Activated CD8-positive, alpha-beta T cell treated with anti-CD3 and anti-CD28 coated beads for 36 hours (primary cell): ENCODE measurements at regions not wholly inside any gene's neighbourhood (a gene's known extent, or its start where the extent isn't known, plus 50 kb on each side); places are given as distances from the start of the nearest gene placed in this dataset.
"Not testable (repeated sequence)": the region's sequence is repeated elsewhere in the genome, so short reads cannot be mapped to it uniquely, and the experiment has no call there.

Experiments
- ATAC-seq: fragments of 200-7000 bp; cut with Tn5 transposase; one replicate; pipeline ENCODE4 v1.10.0; 2021; ENCODE audit warnings: mild to moderate bottlenecking, moderate library complexity
- CTCF ChIA-PET: fragments of 350-600 bp; sonication (Branson Sonifier 250); formaldehyde crosslinking; loops from one replicate; lab custom pipeline; 2021; ENCODE audit warnings: antibody characterized with exemption; lab: Charles Lee
- POLR2A ChIA-PET: fragments of 350-600 bp; sonication (Branson Sonifier 250); formaldehyde crosslinking; loops from one replicate; lab custom pipeline; 2021; ENCODE audit warnings: antibody characterized with exemption; lab: Charles Lee
- DNase-seq: peaks from one replicate; pipeline ENCODE4 v3.0.0-alpha.2; 2020
- H3K27ac Mint-ChIP-seq: one replicate; pipeline ENCODE4 v1.8.0; 2021; ENCODE audit warnings: mild to moderate bottlenecking, mixed read lengths
- H3K27me3 Mint-ChIP-seq: one replicate; pipeline ENCODE4 v1.8.0; 2021; ENCODE audit warnings: mixed read lengths
- H3K36me3 Mint-ChIP-seq: one replicate; pipeline ENCODE4 v1.8.0; 2021; ENCODE audit warnings: low read depth, mixed read lengths
- H3K4me1 Mint-ChIP-seq: one replicate; pipeline ENCODE4 v1.8.0; 2021; ENCODE audit warnings: low read depth, mixed read lengths
- H3K4me3 Mint-ChIP-seq: one replicate; pipeline ENCODE4 v1.8.0; 2021; ENCODE audit warnings: mild to moderate bottlenecking, moderate library complexity, mixed read lengths
- H3K9me3 Mint-ChIP-seq: one replicate; pipeline ENCODE4 v1.8.0; 2021; ENCODE audit warnings: mixed read lengths
- intact Hi-C: fragments of 100-400 bp; cut with micrococcal nuclease; formaldehyde crosslinking; loops from one replicate; pipeline ENCODE4 v1.10.0; 2022

- intact Hi-C loops = not testable (repeated sequence)
These were observed 1170.7 kb downstream of the RPIA start for GRCh38 chr2:89862164-89862563.

DNA sequence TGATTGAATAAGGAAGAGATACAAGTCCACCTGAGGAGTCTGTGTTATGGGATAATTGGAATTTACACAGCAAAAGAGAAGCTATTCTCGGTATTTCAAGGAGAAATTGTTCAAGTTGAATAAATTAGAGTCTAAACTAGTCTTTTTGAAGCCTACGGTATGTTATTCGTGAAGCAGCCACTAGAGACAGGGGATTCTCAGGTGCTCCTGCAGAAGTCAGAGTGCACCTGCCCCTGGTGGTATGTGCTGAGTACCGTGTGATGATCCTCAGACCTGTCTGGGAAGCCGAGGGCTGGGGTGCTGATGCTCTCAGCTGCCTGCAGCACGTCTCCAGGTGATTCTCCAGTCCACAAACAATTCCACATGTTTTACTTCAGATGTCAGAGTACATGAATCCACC, 1171.7 kb downstream of the RPIA start:
- H3K9me3 Mint-ChIP-seq, intact Hi-C loops, H3K4me3 Mint-ChIP-seq, POLR2A ChIA-PET, H3K27me3 Mint-ChIP-seq, ATAC-seq, H3K36me3 Mint-ChIP-seq, DNase-seq, H3K27ac Mint-ChIP-seq, CTCF ChIA-PET, H3K4me1 Mint-ChIP-seq: not testable (repeated sequence)

More at GRCh38 chr2:89862164-89862563, 1170.7 kb downstream of the RPIA start:
- DNase-seq, H3K36me3 Mint-ChIP-seq, H3K27me3 Mint-ChIP-seq, H3K9me3 Mint-ChIP-seq, CTCF ChIA-PET, H3K27ac Mint-ChIP-seq, H3K4me3 Mint-ChIP-seq, H3K4me1 Mint-ChIP-seq, ATAC-seq, POLR2A ChIA-PET: not testable (repeated sequence)

GRCh38 chr2:89874810-89875595, 1183.5 kb downstream of the RPIA start:
- H3K9me3 Mint-ChIP-seq, intact Hi-C loops, CTCF ChIA-PET, DNase-seq, H3K27ac Mint-ChIP-seq, POLR2A ChIA-PET, ATAC-seq, H3K4me3 Mint-ChIP-seq, H3K27me3 Mint-ChIP-seq, H3K4me1 Mint-ChIP-seq, H3K36me3 Mint-ChIP-seq: not testable (repeated sequence)

DNA sequence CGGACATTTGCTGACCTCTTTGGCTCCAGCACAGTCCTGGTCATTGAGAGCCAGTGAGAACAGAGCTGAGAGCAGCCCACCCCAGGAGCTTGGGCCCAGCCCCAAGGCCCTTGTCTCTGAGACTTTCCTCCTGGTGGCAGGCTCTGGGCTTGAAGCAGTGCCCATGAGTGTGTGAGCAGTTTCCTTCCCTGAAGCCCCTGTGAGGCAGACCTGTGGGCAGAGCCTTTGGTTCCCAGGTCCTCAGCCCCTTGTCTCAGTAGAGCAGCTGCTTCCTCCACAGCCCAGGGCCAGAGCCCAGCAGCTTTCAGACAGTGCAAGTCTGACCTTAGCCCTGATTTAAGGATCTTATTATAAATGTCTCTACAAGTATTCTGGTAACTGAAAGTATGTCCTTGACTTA, 1185.0 kb downstream of the RPIA start:
- not testable (repeated sequence) for H3K36me3 Mint-ChIP-seq

GRCh38 chr2:89876878-89877277, 1185.4 kb downstream of the RPIA start:
- POLR2A ChIA-PET, intact Hi-C loops, H3K27me3 Mint-ChIP-seq, DNase-seq, CTCF ChIA-PET, H3K4me1 Mint-ChIP-seq, H3K36me3 Mint-ChIP-seq, H3K9me3 Mint-ChIP-seq, ATAC-seq, H3K27ac Mint-ChIP-seq, H3K4me3 Mint-ChIP-seq: not testable (repeated sequence)

More for the DNA sequence above, 1185.0 kb downstream of the RPIA start:
- H3K27me3 Mint-ChIP-seq, H3K9me3 Mint-ChIP-seq, CTCF ChIA-PET, H3K4me1 Mint-ChIP-seq, DNase-seq, ATAC-seq, H3K4me3 Mint-ChIP-seq, intact Hi-C loops, POLR2A ChIA-PET, H3K27ac Mint-ChIP-seq: not testable (repeated sequence)

DNA sequence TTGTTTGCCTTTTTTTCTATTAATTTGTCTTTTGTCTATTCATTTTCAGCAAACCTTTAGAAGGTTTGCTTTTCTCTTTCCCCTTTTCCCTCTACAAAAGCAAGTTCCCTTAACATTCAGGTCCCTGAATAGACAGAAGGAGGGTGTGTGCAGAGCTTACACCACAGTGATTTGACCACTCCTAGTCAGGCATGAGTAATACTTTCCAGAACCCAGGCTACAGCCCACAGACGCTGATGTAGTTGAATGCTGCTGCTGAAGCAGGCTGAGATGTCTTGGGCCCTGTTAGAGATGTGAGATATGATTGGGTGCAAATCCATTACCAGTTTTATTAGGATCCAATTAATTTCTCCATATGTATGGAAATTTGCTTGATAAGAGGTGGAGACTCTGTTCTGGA, 1191.4 kb downstream of the RPIA start:
- H3K9me3 Mint-ChIP-seq, H3K4me3 Mint-ChIP-seq, POLR2A ChIA-PET, H3K36me3 Mint-ChIP-seq, CTCF ChIA-PET, H3K27ac Mint-ChIP-seq, H3K4me1 Mint-ChIP-seq, intact Hi-C loops, H3K27me3 Mint-ChIP-seq, ATAC-seq: not testable (repeated sequence)
- DNase-seq = peak; percentile 3

- CTCF ChIA-PET, DNase-seq, H3K27me3 Mint-ChIP-seq, intact Hi-C loops, H3K27ac Mint-ChIP-seq, H3K4me1 Mint-ChIP-seq, POLR2A ChIA-PET, H3K4me3 Mint-ChIP-seq, ATAC-seq, H3K9me3 Mint-ChIP-seq, H3K36me3 Mint-ChIP-seq: not testable (repeated sequence)
These were observed 1192.2 kb downstream of the RPIA start for GRCh38 chr2:89883624-89884023.

DNA sequence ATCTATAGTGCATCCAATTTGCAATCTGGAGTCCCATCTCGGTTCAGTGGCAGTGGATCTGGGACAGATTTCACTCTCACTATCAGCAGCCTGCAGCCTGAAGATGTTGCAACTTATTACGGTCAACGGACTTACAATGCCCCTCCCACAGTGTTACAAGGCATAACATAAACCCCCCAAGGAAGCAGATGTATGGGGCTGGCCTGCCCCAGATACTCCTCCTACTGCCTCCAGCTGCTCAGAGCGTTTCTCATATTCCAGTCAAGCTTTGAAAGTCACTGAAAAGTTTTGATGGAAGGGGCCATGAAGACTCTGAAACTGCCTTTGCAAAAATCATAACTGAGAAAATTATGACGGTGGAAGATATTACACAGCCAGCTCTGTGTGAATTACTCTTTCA, 1193.6 kb downstream of the RPIA start:
- H3K4me1 Mint-ChIP-seq, CTCF ChIA-PET, POLR2A ChIA-PET, DNase-seq, H3K36me3 Mint-ChIP-seq, intact Hi-C loops, ATAC-seq, H3K27me3 Mint-ChIP-seq, H3K9me3 Mint-ChIP-seq, H3K27ac Mint-ChIP-seq, H3K4me3 Mint-ChIP-seq: not testable (repeated sequence)

DNA sequence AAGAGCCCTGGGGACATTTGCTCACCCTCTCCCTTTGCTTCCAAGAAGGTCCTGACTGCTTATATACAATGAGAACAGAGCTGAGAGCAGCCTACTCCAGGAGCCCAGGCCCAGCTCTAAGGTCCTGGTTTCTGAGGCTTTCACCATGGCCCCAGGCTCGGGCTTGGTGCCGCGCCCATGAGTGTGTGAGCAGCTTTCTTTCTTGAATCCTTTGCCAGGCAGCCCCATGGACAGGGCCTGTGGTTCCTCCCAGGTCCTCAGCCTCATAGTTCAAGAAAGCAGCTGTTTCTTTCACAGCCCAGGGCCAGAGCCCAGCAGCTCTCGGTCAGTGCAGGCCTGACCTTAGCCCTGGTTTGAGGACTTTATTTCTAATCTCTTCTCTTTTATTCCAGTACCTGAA, 1197.2 kb downstream of the RPIA start:
- intact Hi-C loops, H3K4me1 Mint-ChIP-seq, H3K27ac Mint-ChIP-seq, ATAC-seq, H3K36me3 Mint-ChIP-seq, H3K27me3 Mint-ChIP-seq, H3K4me3 Mint-ChIP-seq, H3K9me3 Mint-ChIP-seq, CTCF ChIA-PET, POLR2A ChIA-PET, DNase-seq: not testable (repeated sequence)

- H3K4me3 Mint-ChIP-seq, CTCF ChIA-PET, H3K4me1 Mint-ChIP-seq, intact Hi-C loops, H3K9me3 Mint-ChIP-seq, POLR2A ChIA-PET, ATAC-seq, H3K27me3 Mint-ChIP-seq, DNase-seq, H3K36me3 Mint-ChIP-seq, H3K27ac Mint-ChIP-seq: not testable (repeated sequence)
These were observed 1198.8 kb downstream of the RPIA start for GRCh38 chr2:89890185-89890773.

GRCh38 chr2:89894988-89895387, 1203.5 kb downstream of the RPIA start:
- H3K4me1 Mint-ChIP-seq, H3K36me3 Mint-ChIP-seq, DNase-seq, intact Hi-C loops, POLR2A ChIA-PET, H3K27ac Mint-ChIP-seq, H3K9me3 Mint-ChIP-seq, ATAC-seq, H3K4me3 Mint-ChIP-seq, H3K27me3 Mint-ChIP-seq, CTCF ChIA-PET: not testable (repeated sequence)

- H3K4me3 Mint-ChIP-seq, DNase-seq, H3K4me1 Mint-ChIP-seq, H3K9me3 Mint-ChIP-seq, ATAC-seq, POLR2A ChIA-PET, H3K36me3 Mint-ChIP-seq, H3K27ac Mint-ChIP-seq, CTCF ChIA-PET, H3K27me3 Mint-ChIP-seq, intact Hi-C loops: not testable (repeated sequence)
These were observed 1204.2 kb downstream of the RPIA start for GRCh38 chr2:89895629-89896028.
